Activated B cell treated with CpG ODN at 0.5 μM for 24 hours (primary cell): ENCODE measurements at regions not wholly inside any gene's neighbourhood (a gene's known extent, or its start where the extent isn't known, plus 50 kb on each side); places are given as distances from the start of the nearest gene placed in this dataset.

Experiments used
- ATAC-seq: fragments of 200-7000 bp; cut with Tn5 transposase; one replicate; pipeline ENCODE4 v1.10.0; 2021; ENCODE audit warnings: low read depth, mild to moderate bottlenecking, moderate library complexity
- CTCF ChIA-PET: fragments of 350-600 bp; sonication (Branson Sonifier 250); formaldehyde crosslinking; loops from one replicate; lab custom pipeline; 2021; ENCODE audit warnings: antibody characterized with exemption; lab: Charles Lee
- POLR2A ChIA-PET: fragments of 350-600 bp; sonication (Branson Sonifier 250); formaldehyde crosslinking; loops from one replicate; lab custom pipeline; 2021; ENCODE audit warnings: antibody characterized with exemption; lab: Charles Lee
- DNase-seq: peaks from one replicate; pipeline ENCODE4 v3.0.0; 2022
- H3K27ac Mint-ChIP-seq: one replicate; pipeline ENCODE4 v1.8.0; 2020; ENCODE audit warnings: mixed read lengths
- H3K27me3 Mint-ChIP-seq: one replicate; pipeline ENCODE4 v1.8.0; 2021; ENCODE audit warnings: mixed read lengths
- H3K36me3 Mint-ChIP-seq: one replicate; pipeline ENCODE4 v1.8.0; 2021; ENCODE audit warnings: low read depth, mixed read lengths
- H3K4me1 Mint-ChIP-seq: one replicate; pipeline ENCODE4 v1.8.0; 2021; ENCODE audit warnings: mixed read lengths
- H3K4me3 Mint-ChIP-seq: one replicate; pipeline ENCODE4 v1.8.0; 2020; ENCODE audit warnings: mild to moderate bottlenecking, mixed read lengths
- H3K9me3 Mint-ChIP-seq: one replicate; pipeline ENCODE4 v1.8.0; 2020; ENCODE audit warnings: mixed read lengths
- CTCF ChIP-seq: fragments of 200-600 bp; IDR thresholded peaks from one replicate; pipeline ENCODE4 v1.8.0; 2022; ENCODE audit warnings: antibody characterized with exemption, mild to moderate bottlenecking
- intact Hi-C: fragments of 100-400 bp; cut with micrococcal nuclease; formaldehyde crosslinking; loops from one replicate; pipeline ENCODE4 v1.15.1; 2024

GRCh38 chr10:83632701-83633100 is 506.6 kb upstream of the GHITM start:
- intact Hi-C loops: no loop called here
- Mint-ChIP-seq H3K27ac (no peak overlapping the region), H3K4me1 (no peaks in the 10 kb centered on the region), H3K9me3 (no peaks in the 10 kb centered on the region), H3K4me3 (no peak overlapping the region), H3K36me3 (no peaks in the 10 kb centered on the region), H3K27me3 (no peaks in the 10 kb centered on the region)
- no peak for TF ChIP-seq CTCF
- DNase-seq (no peak), ATAC-seq (no peak)
- POLR2A ChIA-PET: no interaction called here
- CTCF ChIA-PET: no interaction called here

GRCh38 chr10:83633547-83633946 is 505.8 kb upstream of the GHITM start:
- H3K9me3 Mint-ChIP-seq: no peaks in the 10 kb centered on the region
- DNase-seq: no peak
- intact Hi-C loops: no loop called here
- no peak for TF ChIP-seq CTCF
- ChIA-PET CTCF (no interaction called here), POLR2A (no interaction called here)
- ATAC-seq: no peak
- no peaks in the 10 kb centered on the region for H3K27me3 Mint-ChIP-seq
- no peak overlapping the region for H3K27ac Mint-ChIP-seq
- H3K4me3 Mint-ChIP-seq: no peak overlapping the region
- no peaks in the 10 kb centered on the region for H3K4me1 Mint-ChIP-seq
- no peaks in the 10 kb centered on the region for H3K36me3 Mint-ChIP-seq

GRCh38 chr10:83636826-83637225 is 502.5 kb upstream of the GHITM start:
- Mint-ChIP-seq H3K4me1 (no peaks in the 10 kb centered on the region), H3K27me3 (no peaks in the 10 kb centered on the region), H3K36me3 (no peaks in the 10 kb centered on the region), H3K4me3 (no peak overlapping the region), H3K27ac (no peak overlapping the region), H3K9me3 (no peaks in the 10 kb centered on the region)
- ATAC-seq (no peak), DNase-seq (no peak)
- TF ChIP-seq CTCF: no peak
- POLR2A ChIA-PET: no interaction called here
- CTCF ChIA-PET: no interaction called here
- intact Hi-C loops: no loop called here

- no peak for DNase-seq
- ATAC-seq: no peak
- Mint-ChIP-seq H3K4me3 (no peak overlapping the region), H3K27ac (no peak overlapping the region), H3K27me3 (no peaks in the 10 kb centered on the region), H3K9me3 (peaks cover 2% of the 10 kb centered on the region), H3K36me3 (no peaks in the 10 kb centered on the region), H3K4me1 (no peaks in the 10 kb centered on the region)
- no peak for TF ChIP-seq CTCF
- ChIA-PET POLR2A (no interaction called here), CTCF (no interaction called here)
- intact Hi-C loops: no loop called here
These were observed 491.8 kb upstream of the GHITM start for GRCh38 chr10:83647526-83647925.

- Mint-ChIP-seq H3K9me3 (peaks cover 2% of the 10 kb centered on the region), H3K36me3 (no peaks in the 10 kb centered on the region), H3K4me3 (no peak overlapping the region), H3K27ac (no peak overlapping the region), H3K4me1 (no peaks in the 10 kb centered on the region), H3K27me3 (no peaks in the 10 kb centered on the region)
- CTCF ChIA-PET: no interaction called here
- ATAC-seq: no peak
- intact Hi-C loops: no loop called here
- no peak for TF ChIP-seq CTCF
- POLR2A ChIA-PET: no interaction called here
- DNase-seq: no peak
These were observed 491.1 kb upstream of the GHITM start for GRCh38 chr10:83648201-83648600.
